Mammary epithelial cell (primary cell): ENCODE measurements at regions not wholly inside any gene's neighbourhood (a gene's known extent, or its start where the extent isn't known, plus 50 kb on each side); places are given as distances from the start of the nearest gene placed in this dataset.
"Not testable (repeated sequence)": the region's sequence is repeated elsewhere in the genome, so short reads cannot be mapped to it uniquely, and the experiment has no call there.

Experiments used
- CTCF ChIP-seq, 2 donors: IDR thresholded peaks in 1 of 2; conservative IDR thresholded peaks in 1 of 2; 2 replicates each; pipeline ENCODE4 v1.5.1; 2011 to 2012; ENCODE audit warnings: inconsistent platforms in 2 of 2, low read length in 2 of 2, mild to moderate bottlenecking in 2 of 2, control low read depth in 1 of 2, low read depth in 1 of 2; ENCODE audit not compliant: insufficient read depth in 1 of 2; ENCODE audit errors: extremely low read depth in 1 of 2
- EZH2 ChIP-seq: IDR thresholded peaks from 2 replicates; pipeline ENCODE4 v1.6.1; 2012; ENCODE audit warnings: low read length, inconsistent platforms, borderline replicate concordance

GRCh38 chr3:75507956-75508355 is 156.2 kb upstream of the FRG2C start:
- not testable (repeated sequence) for TF ChIP-seq CTCF (conservative IDR thresholded peaks at IDR 0.05 in 1 of 2, IDR thresholded peaks at IDR 0.05 in 1 of 2; ENCODE audit: extremely low read depth in 1 of 2, insufficient read depth in 1 of 2, low read depth in 1 of 2, low read length in 2 of 2); EZH2
